RPMI8226 (cell line): ENCODE measurements at regions not wholly inside any gene's neighbourhood (a gene's known extent, or its start where the extent isn't known, plus 50 kb on each side); places are given as distances from the start of the nearest gene placed in this dataset.
"Not testable (repeated sequence)": the region's sequence is repeated elsewhere in the genome, so short reads cannot be mapped to it uniquely, and the experiment has no call there.

Experiments used
- DNase-seq: peaks from one replicate; pipeline ENCODE4 v3.0.0-alpha.2; 2015

DNA sequence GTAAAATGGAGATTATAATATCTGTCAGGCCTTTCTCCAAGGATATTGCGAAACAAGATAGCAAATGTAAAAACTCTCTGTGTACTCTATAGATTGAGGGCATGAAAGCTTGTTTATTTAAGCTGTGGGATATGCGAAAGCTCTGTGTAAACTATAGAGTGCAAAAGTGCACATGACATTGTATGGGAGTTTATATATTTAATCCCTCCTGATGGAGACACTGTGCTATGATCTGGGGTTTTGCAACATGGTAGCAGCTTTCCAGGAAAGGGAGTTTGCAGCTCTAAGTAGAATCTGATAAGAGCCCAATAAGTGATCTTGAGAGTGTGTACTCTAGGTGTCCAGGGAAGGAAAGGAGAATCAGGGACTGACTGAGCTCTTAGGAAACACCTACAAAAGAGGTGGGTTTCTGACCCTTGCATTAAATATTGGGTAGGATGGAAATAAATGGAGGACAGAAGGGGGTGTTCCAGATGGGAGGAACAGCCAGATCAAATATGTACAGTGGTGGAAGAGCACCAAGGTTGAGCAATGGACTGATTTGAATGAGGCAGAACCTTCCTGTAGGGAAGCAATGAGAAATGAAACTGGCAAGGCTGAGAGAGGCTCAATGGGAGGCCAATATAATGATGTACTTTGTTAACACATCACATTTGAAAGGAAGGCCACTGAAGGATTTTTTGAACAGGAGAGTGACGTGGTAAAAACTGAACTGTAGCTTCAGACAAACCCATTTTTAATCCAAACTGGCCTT is 450.1 kb downstream of the GJA1 start:
- no peak for DNase-seq

- no peak for DNase-seq
Observed at GRCh38 chr6:121886223-121886830, 450.9 kb downstream of the GJA1 start.

DNA sequence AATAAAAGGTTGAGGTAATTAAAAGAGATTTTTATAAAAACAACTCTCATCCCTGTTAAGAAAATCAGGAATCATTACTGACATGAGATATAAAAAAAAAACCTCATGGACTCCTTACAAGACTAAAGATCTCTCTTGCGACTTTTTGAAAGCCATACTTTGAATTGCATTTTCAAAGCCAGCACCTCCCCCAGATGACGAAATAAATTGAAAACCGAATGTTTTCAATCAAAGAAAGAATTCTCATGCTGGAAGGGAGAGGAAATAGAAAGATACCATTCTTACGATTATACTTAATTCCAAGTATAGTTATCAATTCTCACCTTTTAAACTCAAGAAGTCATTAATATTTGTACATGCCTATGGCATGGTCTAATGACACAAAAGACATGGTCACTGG is 452.3 kb downstream of the GJA1 start:
- no peak for DNase-seq

DNA sequence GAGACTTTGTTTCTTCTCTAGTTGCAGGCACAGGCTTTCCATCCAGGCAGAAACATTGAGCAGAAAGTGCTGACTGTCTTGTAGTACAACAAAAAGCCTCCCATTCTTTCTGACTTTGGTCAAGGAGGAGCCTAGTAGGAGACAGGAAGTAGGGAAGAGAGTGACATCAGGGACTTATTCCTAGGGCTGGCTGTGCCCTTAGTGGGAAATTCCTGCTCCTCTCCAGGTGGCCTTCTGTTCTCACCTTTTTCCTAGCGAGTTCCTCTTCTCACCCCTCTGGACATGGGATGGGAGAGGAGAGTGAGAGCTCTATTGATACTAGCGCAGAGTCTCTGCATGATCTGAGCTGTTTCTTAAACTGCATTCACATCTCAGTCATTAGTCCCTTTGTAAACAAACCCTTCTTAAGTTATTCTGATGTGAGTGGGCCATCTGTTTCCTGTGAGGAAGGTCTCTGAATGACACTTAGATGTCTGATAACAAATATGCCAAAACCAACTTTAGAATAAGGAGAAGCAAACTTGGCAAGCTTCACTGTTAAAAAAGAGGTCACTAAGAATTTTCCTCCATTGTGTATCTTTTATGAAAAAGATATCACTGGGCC is 455.0 kb downstream of the GJA1 start:
- no peak for DNase-seq

GRCh38 chr6:121895731-121896130 is 460.3 kb downstream of the GJA1 start:
- DNase-seq, result not testable (repeated sequence)

GRCh38 chr6:121896363-121896762 is 460.9 kb downstream of the GJA1 start:
- DNase-seq, result no peak

DNA sequence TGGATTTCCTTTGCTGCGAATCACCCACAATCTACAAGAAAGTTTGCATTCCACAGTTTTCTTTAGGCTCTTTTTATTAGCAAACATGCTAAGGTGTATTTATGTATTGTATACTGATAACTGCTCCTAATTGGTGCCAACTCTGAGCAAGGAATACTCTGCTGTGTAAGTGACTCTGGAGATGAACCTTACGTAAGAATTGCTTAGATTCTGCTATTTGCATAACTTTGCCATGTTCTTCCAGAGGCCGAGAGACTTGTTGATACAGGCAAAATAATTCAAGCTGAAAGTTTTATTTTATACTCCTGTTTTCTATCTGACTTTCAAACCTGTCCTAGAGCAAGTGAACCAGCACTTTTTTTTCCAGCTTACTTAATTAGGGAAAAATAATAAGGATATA is 461.3 kb downstream of the GJA1 start:
- no peak for DNase-seq

DNA sequence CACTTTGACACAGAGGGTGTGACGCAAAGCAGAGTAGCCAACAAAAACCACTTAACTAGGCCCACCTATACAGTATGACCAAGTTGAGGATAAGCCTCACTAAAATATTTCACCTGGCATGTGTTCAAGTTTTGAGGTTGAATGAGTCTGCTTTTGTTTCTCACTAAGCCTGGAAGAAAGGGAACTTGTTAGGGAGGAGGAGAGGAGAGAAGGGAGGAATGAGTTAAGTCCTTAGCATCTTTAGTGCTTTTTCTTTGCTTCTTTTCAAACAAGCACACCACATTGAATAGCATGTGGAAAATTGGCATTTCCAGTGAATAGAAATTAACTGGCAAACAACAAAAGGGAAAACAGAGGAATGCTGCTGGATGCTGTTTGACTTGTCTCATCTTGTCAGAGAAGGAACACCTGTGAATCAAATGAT is 461.9 kb downstream of the GJA1 start:
- DNase-seq, result no peak

- no peak for DNase-seq
Observed at GRCh38 chr6:121901432-121901831, 466.0 kb downstream of the GJA1 start.

DNA sequence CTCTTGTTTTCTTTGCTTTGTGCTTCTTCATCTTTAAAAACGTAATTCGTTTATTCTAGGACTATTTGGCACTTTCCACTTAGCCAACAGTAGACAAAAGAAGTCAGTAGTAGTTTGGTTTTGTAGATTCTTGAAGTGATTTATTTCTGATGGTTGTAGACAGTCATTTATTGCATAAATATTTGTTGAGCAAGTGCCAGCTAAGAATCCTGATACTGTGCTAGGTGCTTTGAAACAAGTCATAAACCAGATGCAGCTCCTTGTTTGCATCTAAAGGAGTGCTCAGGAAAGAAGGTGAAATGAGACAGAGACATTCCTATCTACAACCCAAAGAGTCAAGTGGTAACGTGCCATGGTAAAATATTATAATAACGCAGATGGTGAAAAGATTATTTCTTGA is 469.1 kb downstream of the GJA1 start:
- DNase-seq, result no peak

GRCh38 chr6:121912905-121913304 is 477.5 kb downstream of the GJA1 start:
- DNase-seq, result no peak

DNA sequence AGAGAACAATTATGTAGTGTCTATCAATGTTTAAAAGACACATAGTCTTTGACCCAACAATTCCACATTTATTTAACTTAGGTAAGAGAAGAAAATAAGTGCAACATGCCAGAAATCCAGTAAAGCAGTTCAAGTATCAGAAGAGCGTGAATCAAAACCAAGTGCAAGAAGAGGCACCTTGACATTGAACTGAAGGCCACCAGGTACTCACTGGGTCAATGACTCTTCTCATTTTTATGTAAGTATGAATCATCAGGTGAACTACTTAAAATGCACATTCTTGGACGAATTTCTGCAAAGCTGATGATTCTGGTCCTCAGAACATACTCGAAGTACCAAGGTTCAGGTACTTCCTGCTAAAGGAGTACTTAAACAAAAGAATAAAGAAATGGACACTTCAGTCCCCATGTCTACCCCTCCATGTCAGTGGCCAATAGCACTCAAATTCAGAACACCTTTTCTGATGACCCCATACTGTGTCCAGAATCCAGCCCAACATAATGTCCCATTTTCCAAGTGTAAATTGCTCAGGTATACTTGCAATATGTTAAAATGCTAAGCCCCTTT is 481.9 kb downstream of the GJA1 start:
- no peak for DNase-seq

DNA sequence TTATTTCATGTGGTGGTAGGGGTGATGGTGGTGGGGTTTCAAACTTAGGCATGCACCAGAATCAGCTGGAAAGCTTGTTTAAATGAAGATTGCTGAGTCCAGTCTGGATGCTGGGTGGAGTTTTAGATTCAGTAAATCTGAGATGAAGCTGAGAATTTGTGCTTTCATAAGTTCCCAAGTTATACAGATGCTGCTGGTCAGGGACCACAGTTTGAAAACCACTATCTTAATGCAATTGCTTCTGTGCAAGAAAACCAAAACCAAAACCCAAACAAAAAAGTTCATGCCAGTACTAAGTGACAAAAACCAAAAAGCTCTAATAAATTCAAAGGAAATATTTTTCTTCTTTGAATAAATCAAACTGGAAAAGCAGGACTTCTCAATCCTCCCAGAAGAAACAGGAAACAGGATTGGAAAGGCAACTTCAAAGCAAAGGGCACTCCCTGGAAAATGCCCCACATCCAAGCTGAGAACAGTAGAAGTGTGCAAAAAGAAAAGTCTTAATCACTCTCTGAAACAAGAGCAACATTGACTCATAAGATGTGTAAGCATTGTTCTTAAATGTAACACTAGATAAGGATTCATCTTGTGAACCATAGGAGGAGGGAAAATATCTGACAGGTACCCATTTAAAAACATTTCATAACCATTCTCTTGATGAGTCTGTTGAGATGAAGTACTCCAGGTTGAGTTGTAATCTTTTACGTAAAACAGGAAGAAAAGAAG is 481.5 kb upstream of the HSF2 start:
- DNase-seq, result no peak

GRCh38 chr6:121920616-121921015 is 478.8 kb upstream of the HSF2 start:
- no peak for DNase-seq

DNA sequence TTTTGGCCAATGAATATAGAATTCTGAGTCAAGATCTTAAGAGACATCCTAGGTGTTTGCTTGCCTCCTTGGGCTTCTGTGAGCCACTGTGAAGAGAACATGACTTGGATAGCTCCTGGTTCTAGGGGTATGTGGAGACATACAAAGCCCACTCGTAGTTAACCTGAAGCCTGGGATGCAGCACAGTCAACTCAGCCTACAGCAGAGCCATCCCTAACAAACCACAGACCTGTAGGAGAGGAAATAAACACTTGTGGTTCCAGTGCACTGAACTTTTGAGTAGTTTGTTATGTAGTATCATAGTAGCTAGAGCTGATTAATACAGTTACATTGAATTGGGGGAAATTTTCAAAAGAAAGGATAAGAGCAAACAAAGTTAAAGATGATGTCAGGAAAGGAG is 474.4 kb upstream of the HSF2 start:
- DNase-seq, result no peak

DNA sequence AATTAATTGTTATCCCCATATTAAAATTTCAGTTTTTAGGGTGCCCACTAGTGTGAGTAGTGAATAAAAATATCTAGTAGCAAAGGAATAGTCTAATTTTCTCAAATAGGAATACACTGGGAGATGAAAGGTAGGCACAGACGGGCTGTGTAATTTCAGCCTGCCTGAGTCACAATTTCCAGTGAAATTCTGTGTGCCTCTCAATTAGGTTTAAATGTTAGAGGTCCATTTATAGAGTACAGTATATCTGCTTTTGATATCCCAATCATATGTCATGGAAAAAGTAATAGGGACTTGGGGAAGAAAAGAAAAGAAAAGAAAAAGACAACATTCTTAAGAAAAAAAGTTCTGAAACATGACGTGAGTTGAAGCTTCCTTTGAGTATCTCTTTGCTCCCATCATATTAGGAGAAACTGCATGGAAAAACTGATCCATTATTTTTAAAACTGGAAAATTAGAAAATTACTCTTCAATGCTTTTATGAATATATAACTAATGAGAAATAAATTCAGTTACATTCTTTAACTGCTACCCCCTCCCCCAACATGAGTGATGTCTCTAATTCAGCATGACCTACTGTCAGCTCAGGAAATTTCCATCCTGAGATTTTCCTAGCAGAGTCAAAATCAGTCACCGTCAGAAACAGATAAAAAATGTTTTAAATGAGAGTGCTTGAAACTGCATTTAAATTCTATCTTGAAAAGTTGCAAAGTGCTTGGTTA is 473.8 kb upstream of the HSF2 start:
- DNase-seq, result no peak

GRCh38 chr6:121929301-121929700 is 470.2 kb upstream of the HSF2 start:
- DNase-seq, result no peak

GRCh38 chr6:121932076-121932991 is 467.1 kb upstream of the HSF2 start:
- no peak for DNase-seq

DNA sequence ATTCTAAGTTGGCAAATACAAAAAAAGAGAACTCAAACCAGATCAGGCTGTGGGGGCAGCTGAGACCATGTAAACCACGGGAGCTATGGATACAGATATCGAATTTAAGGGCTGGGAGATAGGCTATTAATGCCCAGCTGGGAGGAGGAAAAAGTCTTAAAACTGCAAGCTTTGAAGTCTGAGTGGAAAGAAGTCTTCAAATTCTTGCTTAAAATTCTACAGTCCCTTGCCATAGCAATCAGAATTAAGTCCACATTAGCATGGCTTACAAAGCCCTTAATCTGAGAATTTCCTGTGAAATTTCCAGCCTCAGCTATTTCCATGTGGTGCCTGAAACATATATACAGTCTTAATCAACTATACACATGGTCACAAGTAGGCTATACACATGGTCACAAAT is 465.0 kb upstream of the HSF2 start:
- DNase-seq, result no peak

- DNase-seq, result no peak
Observed at GRCh38 chr6:121940728-121941127, 458.7 kb upstream of the HSF2 start.

- DNase-seq, result no peak
Observed at GRCh38 chr6:121944354-121944753, 455.1 kb upstream of the HSF2 start.

GRCh38 chr6:121951123-121951522 is 448.3 kb upstream of the HSF2 start:
- no peak for DNase-seq
